ENCODE measurements at regions not wholly inside any gene's neighbourhood (a gene's known extent, or its start where the extent isn't known, plus 50 kb on each side); places are given as distances from the start of the nearest gene placed in this dataset.

DNA sequence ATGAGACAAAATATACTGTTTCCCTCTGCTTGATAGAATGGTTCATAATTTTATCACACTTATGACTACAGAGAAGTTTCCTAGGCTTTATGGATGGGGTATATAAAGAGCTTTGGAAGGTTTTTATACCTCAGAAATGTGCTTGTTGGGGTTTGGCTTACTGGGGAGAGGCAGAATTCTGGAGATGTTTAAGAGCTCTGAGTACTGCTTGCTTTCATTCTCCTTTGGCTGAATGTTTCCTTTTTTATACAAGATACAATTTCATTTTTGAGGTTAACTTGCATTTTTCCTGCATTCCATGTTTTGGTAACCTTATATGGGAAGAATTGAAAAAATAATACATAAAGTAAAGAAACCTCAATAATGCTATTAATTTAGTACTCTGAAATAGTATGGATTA, 157.7 kb upstream of the COL11A1 start:
- Histone ChIP-seq H3K27ac (ENCODE audit: poor library complexity, severe bottlenecking) (no peak overlapping the region), H3K27me3 (ENCODE audit: insufficient read depth, poor library complexity, severe bottlenecking) (no peaks in the 10 kb centered on the region), H3K9me3 (ENCODE audit: severe bottlenecking) (no peaks in the 10 kb centered on the region), H3K4me1 (ENCODE audit: insufficient read depth, poor library complexity, severe bottlenecking) (no peaks in the 10 kb centered on the region), H3K4me3 (ENCODE audit: severe bottlenecking) (no peak overlapping the region), H3K36me3 (ENCODE audit: low read depth) (no peaks in the 10 kb centered on the region)
- ATAC-seq (ENCODE audit: low read depth), result no peak
- DNase-seq (ENCODE audit: low spot score), result no peak
- TF ChIP-seq, protein P1, sequence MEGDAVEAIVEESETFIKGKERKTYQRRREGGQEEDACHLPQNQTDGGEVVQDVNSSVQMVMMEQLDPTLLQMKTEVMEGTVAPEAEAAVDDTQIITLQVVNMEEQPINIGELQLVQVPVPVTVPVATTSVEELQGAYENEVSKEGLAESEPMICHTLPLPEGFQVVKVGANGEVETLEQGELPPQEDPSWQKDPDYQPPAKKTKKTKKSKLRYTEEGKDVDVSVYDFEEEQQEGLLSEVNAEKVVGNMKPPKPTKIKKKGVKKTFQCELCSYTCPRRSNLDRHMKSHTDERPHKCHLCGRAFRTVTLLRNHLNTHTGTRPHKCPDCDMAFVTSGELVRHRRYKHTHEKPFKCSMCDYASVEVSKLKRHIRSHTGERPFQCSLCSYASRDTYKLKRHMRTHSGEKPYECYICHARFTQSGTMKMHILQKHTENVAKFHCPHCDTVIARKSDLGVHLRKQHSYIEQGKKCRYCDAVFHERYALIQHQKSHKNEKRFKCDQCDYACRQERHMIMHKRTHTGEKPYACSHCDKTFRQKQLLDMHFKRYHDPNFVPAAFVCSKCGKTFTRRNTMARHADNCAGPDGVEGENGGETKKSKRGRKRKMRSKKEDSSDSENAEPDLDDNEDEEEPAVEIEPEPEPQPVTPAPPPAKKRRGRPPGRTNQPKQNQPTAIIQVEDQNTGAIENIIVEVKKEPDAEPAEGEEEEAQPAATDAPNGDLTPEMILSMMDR (IDR thresholded peaks at IDR 0.05; ENCODE audit: poor library complexity, severe bottlenecking), result no peak

DNA sequence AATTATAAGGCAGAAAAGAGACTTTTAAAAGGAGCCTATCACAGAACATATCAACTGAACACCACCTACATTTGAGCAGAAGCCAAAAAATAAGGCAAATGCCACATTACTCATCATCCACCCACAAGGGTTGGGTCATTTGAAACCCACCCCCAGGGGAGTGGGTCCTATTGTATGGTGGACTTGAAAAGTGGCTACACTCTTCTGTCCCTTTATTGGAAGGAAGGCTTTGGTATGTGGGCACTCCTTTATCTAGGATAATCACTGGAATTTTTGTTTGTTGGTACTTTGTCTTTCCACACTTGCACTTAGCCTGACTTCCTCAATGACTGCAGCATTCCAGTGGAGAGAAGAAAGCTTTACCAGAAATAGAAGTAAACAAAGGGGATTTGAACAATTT, 157.2 kb upstream of the COL11A1 start:
- H3K4me3 ChIP-seq (ENCODE audit: severe bottlenecking), result no peak overlapping the region
- no peaks in the 10 kb centered on the region for H3K4me1 ChIP-seq (ENCODE audit: insufficient read depth, poor library complexity, severe bottlenecking)
- ATAC-seq (ENCODE audit: low read depth) (no peak), DNase-seq (ENCODE audit: low spot score) (no peak)
- TF ChIP-seq, protein P1 (IDR thresholded peaks at IDR 0.05; ENCODE audit: poor library complexity, severe bottlenecking), result no peak
- H3K27ac ChIP-seq (ENCODE audit: poor library complexity, severe bottlenecking), result no peak overlapping the region
- H3K27me3 ChIP-seq (ENCODE audit: insufficient read depth, poor library complexity, severe bottlenecking), result no peaks in the 10 kb centered on the region
- no peaks in the 10 kb centered on the region for H3K36me3 ChIP-seq (ENCODE audit: low read depth)
- no peaks in the 10 kb centered on the region for H3K9me3 ChIP-seq (ENCODE audit: severe bottlenecking)

DNA sequence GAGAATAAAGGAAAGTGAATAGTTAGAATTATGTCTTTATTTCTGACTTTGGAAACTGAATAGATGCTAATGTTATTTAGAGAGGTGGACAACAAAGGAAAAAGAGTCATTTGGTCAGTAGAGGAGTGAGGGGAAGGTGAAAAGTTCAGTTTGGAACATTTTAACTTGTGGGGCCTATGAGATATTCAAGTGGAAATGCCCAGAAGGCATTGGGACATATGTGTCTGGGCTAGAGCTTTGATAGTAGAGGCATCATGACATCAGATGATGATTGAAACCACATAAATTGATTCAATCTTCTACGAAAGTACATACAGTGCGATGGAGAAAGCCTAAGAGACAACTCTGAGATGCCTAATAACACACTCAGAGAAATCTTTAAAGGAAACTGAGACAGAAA, 151.7 kb upstream of the COL11A1 start:
- no peak for ATAC-seq (ENCODE audit: low read depth)
- TF ChIP-seq, protein P1 (IDR thresholded peaks at IDR 0.05; ENCODE audit: poor library complexity, severe bottlenecking), result no peak
- Histone ChIP-seq H3K27ac (ENCODE audit: poor library complexity, severe bottlenecking) (no peak overlapping the region), H3K4me3 (ENCODE audit: severe bottlenecking) (no peak overlapping the region), H3K27me3 (ENCODE audit: insufficient read depth, poor library complexity, severe bottlenecking) (no peaks in the 10 kb centered on the region), H3K9me3 (ENCODE audit: severe bottlenecking) (no peaks in the 10 kb centered on the region), H3K4me1 (ENCODE audit: insufficient read depth, poor library complexity, severe bottlenecking) (no peaks in the 10 kb centered on the region), H3K36me3 (ENCODE audit: low read depth) (no peaks in the 10 kb centered on the region)
- no peak for DNase-seq (ENCODE audit: low spot score)

DNA sequence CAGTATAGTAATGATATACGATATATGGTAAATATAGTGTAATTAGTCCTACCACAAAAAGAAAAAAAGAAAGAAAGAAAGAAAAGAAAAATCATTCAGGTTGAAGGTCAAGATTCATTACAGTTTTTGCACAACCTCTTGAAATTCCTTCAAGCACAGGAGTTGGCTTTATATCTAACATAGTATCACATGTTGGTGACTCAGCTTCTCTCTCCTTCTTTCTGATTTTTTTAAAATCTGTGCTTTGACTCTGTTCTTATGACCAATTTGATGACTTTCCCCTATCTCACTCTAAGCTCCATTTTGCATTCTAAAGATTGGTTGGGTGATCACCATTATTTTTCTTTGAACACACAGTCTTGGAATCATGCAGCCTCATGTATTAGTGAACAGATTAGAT, 148.2 kb upstream of the COL11A1 start:
- Histone ChIP-seq H3K4me1 (ENCODE audit: insufficient read depth, poor library complexity, severe bottlenecking) (no peaks in the 10 kb centered on the region), H3K36me3 (ENCODE audit: low read depth) (no peaks in the 10 kb centered on the region), H3K9me3 (ENCODE audit: severe bottlenecking) (no peaks in the 10 kb centered on the region), H3K27ac (ENCODE audit: poor library complexity, severe bottlenecking) (no peak overlapping the region), H3K4me3 (ENCODE audit: severe bottlenecking) (no peak overlapping the region), H3K27me3 (ENCODE audit: insufficient read depth, poor library complexity, severe bottlenecking) (no peaks in the 10 kb centered on the region)
- ATAC-seq (ENCODE audit: low read depth) (no peak), DNase-seq (ENCODE audit: low spot score) (no peak)
- TF ChIP-seq, protein P1 (IDR thresholded peaks at IDR 0.05; ENCODE audit: poor library complexity, severe bottlenecking), result no peak

DNA sequence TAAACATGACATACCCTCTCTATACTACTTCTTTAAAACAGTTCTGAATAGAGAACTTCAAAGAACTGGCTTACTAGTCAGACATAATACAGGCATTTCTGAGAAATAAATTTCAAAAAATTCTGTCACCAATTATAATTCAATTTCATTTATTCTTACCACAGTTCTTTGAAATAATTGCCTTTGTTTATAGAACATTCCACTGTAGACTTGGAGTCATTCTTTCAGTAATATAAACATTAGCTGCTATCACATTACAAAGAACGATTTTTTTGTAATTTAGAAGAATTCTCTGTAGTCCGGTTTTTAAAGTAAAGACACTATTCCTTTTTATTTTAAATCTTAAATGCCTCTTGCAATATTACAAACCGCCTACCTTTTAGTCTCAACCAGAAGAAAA, 146.4 kb upstream of the COL11A1 start:
- H3K4me3 ChIP-seq (ENCODE audit: severe bottlenecking), result no peak overlapping the region
- H3K9me3 ChIP-seq (ENCODE audit: severe bottlenecking), result no peaks in the 10 kb centered on the region
- H3K4me1 ChIP-seq (ENCODE audit: insufficient read depth, poor library complexity, severe bottlenecking), result no peaks in the 10 kb centered on the region
- no peaks in the 10 kb centered on the region for H3K36me3 ChIP-seq (ENCODE audit: low read depth)
- no peaks in the 10 kb centered on the region for H3K27me3 ChIP-seq (ENCODE audit: insufficient read depth, poor library complexity, severe bottlenecking)
- ATAC-seq (ENCODE audit: low read depth) (no peak), DNase-seq (ENCODE audit: low spot score) (no peak)
- H3K27ac ChIP-seq (ENCODE audit: poor library complexity, severe bottlenecking), result no peak overlapping the region
- TF ChIP-seq, protein P1 (IDR thresholded peaks at IDR 0.05; ENCODE audit: poor library complexity, severe bottlenecking), result no peak

Data from RWPE2 (cell line).